ACHN (cell line): ENCODE measurements at regions not wholly inside any gene's neighbourhood (a gene's known extent, or its start where the extent isn't known, plus 50 kb on each side); places are given as distances from the start of the nearest gene placed in this dataset.

ENCODE experiments used
- DNase-seq: peaks from one replicate; pipeline ENCODE4 v3.0.0-alpha.2; 2015
- in situ Hi-C: cut with HindIII; loops from 2 replicates; pipeline ENCODE4 v1.10.0; 2017; ENCODE audit warnings: low sequenced_read_pairs, low pct_ligation_motif_present, low pct_unique_long_range_greater_than_20kb

- in situ Hi-C loops = no loop called here
- DNase-seq = no peak
Measured at GRCh38 chr18:44119607-44120006, 561.1 kb upstream of the SETBP1 start.

DNA sequence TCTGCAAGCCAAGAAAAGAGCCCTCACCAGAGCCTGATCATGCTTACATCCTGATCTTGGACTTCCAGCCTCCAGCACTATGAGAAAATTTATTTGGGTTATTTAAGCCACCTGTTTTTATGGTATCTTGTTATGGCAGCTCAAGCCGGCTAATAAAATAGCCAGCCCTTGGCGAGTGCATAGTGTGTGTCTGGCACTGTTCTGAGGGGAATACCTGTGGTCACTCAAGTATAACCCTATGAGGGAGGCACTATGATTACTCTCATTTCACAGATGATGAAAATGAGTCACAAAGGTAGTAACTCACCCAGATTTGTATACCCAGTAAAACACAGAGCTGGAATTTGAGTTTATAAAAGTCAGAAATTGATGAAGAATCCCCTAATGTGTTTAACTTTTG, 556.9 kb upstream of the SETBP1 start:
- DNase-seq = no peak
- in situ Hi-C loops = no loop called here

DNA sequence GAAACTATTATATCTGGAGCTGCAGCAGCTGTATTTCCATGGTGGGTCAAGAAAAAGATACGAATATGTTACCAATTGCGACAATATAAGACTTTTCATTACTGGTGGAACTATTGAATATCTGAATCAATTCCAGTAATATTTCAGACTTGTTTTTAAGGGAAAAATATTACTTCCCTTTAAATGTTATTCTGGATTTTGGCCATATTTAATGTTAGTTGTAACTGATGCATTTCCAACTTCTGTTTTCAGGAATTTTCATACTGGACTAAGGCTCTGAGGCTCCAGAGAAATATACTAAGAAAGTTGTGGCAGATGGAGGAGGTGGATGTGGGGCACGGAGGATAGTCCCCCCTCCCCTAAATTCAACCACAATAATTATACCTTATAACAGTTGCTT, 555.2 kb upstream of the SETBP1 start:
- DNase-seq = no peak
- in situ Hi-C loops = no loop called here

- in situ Hi-C loops = no loop called here
- DNase-seq = no peak
Measured at GRCh38 chr18:44126598-44126997, 554.1 kb upstream of the SETBP1 start.

DNA sequence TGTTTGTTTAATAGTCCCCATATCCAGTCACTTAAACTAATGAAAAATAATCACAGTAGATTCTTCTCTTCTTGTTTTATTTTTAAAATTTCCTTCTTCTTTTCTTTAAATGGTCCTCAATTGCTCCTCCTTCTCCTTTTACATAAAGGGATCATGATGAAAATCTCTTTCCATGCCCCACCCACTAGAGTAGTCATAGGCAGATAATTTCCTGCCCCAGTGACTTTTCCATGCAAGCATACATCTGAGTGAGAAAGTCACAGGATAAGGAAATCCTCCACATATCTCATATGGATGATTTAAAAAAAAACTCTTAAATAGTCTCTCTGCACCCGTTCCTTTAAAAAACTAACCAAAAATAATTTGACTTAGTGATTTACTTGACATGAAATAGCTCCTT, 552.3 kb upstream of the SETBP1 start:
- in situ Hi-C loops = no loop called here
- no peak for DNase-seq

- DNase-seq = peak; percentile 31
- in situ Hi-C loops = no loop called here
Measured at GRCh38 chr18:44130376-44130942, 550.2 kb upstream of the SETBP1 start.

GRCh38 chr18:44133483-44133882, 547.2 kb upstream of the SETBP1 start:
- no peak for DNase-seq
- in situ Hi-C loops = no loop called here

- in situ Hi-C loops = no loop called here
- no peak for DNase-seq
Measured at GRCh38 chr18:44134447-44134846, 546.2 kb upstream of the SETBP1 start.

GRCh38 chr18:44135741-44136140, 544.9 kb upstream of the SETBP1 start:
- DNase-seq = no peak
- in situ Hi-C loops = no loop called here

GRCh38 chr18:44136326-44136725, 544.4 kb upstream of the SETBP1 start:
- in situ Hi-C loops = no loop called here

DNA sequence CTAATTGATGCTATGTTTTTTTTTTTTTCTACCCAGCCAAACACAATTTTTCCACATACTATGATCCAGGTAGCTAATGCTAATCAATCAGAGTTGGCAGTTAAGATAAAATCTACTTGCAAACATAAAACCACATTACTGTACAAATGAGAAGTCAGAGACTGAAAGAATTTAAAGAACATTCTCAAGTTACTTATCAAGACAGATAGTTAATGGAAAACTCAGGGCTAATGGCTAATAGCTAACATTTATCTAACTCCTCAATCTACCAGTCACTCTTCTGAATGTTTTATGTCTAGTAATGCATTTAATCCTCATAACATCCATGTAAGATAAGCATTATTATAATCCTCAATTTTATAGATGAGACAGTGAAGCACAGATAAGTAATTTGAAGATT, 537.6 kb upstream of the SETBP1 start:
- in situ Hi-C loops = no loop called here
- peak; percentile 44 for DNase-seq

More at GRCh38 chr18:44136326-44136725, 544.4 kb upstream of the SETBP1 start:
- DNase-seq = no peak

GRCh38 chr18:44149706-44150105, 531.0 kb upstream of the SETBP1 start:
- DNase-seq = peak; percentile 35
- in situ Hi-C loops = no loop called here

GRCh38 chr18:44153981-44154380, 526.7 kb upstream of the SETBP1 start:
- in situ Hi-C loops = no loop called here
- no peak for DNase-seq

DNA sequence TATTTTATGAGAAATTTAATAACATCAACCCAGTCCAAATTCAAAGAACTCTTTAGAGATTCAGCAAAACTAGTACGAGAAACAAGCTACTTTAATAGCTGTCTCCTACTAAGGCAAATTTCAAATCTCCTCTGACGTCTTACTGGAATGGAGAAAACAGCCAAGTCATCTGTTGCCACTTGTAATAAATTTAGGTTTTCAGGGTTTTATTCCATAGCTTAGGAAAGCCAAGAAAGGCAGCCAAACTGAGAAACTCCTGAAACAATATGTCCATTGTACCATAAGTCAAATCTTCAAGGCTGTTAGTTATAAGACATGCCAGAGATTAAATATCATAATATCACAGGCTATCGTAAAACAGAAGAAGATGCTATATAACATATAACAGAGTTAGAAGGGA, 524.6 kb upstream of the SETBP1 start:
- in situ Hi-C loops = no loop called here
- DNase-seq = no peak

DNA sequence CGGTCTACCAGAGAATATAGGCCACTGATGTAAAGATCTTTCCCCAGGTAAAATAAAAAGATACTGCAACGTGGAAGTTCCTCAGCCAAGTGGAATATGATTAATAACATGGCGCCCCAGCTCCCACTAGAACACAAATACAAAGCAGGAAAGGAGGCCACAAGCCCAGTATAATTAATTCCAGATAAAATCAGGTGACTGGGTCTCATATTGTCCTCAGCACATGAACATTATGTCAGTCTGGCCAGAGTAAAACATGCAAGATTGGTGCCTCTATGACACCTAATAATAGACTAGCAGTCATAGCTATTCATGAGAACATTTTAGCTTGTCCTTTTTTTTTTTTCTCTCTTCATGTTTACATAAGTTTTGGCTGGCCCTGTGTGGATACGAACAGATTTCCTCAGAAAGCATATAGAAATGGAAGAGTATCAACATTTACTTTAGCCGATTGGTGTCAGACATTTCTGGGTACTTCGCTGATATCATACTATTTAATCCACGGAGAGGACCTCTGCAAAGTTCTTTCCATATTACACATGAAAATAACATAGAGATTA, 523.8 kb upstream of the SETBP1 start:
- in situ Hi-C loops = no loop called here
- no peak for DNase-seq

DNA sequence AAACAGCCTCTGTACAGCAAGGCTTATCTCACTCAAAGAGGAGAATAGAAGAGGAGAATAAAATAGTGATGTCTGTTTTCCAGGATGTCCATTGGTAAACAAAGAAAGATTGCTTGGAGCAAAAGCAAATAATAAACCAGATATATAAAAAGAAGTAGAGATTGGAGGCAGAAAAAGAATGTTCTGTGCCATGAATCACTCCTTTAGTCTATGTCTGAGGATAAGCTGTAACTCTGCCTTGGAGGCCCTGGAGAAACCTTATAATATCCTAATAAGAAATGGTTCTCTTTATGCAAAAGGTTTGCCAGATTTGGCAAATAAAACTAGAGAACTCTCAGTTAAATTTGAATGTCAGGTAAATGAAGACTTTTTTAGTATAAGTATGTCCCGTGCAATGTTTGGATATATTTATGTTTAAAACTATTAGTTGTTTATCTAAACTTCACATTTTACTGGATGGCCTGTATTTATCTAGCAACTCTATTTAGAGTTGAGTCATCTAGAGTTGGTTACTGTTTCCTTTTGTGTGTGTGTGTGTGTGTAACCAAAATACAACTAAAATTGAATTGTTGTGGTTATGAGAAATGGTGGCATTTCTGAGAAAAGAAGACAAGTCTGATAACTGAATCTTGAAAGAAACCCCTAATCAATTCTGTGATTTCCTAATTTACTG, 510.3 kb upstream of the SETBP1 start:
- DNase-seq = no peak
- in situ Hi-C loops = no loop called here

GRCh38 chr18:44171301-44171700, 509.4 kb upstream of the SETBP1 start:
- no peak for DNase-seq
- in situ Hi-C loops = no loop called here

DNA sequence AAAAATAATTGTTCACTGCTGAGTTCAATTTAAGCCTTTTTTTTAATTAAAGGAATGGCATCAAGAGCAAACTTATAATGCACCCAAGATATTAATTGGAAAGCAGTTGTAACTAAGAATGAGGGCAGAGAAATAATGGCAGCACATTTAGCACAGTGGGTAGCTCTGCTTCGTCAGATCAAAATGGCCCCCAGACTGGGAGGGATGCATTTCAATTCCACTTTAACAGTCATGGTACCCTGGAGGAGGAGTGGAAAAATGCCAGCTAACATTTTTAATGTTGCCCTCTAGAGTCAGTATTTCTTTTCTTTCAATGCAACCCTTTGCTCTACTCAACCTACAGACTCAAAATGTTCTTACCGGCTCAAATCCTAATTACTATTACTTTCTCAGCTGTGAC, 504.8 kb upstream of the SETBP1 start:
- no peak for DNase-seq
- in situ Hi-C loops = no loop called here

GRCh38 chr18:44178476-44178875, 502.2 kb upstream of the SETBP1 start:
- no peak for DNase-seq
- in situ Hi-C loops = no loop called here

- no peak for DNase-seq
- in situ Hi-C loops = no loop called here
Measured at GRCh38 chr18:44179693-44180092, 501.0 kb upstream of the SETBP1 start.
